ENCODE measurements at regions not wholly inside any gene's neighbourhood (a gene's known extent, or its start where the extent isn't known, plus 50 kb on each side); places are given as distances from the start of the nearest gene placed in this dataset.
"Not testable (repeated sequence)": the region's sequence is repeated elsewhere in the genome, so short reads cannot be mapped to it uniquely, and the experiment has no call there.

- DNase-seq, result no peak
These were observed 163.5 kb downstream of the CDH19 start for GRCh38 chr18:66440433-66440832.

GRCh38 chr18:66439670-66440069, 164.2 kb downstream of the CDH19 start:
- DNase-seq, result no peak

- no peak for DNase-seq
These were observed 165.0 kb downstream of the CDH19 start for GRCh38 chr18:66438711-66439536.

GRCh38 chr18:66432636-66433035, 171.3 kb downstream of the CDH19 start:
- DNase-seq, result no peak

- no peak for DNase-seq
These were observed 175.1 kb downstream of the CDH19 start for GRCh38 chr18:66428795-66429194.

GRCh38 chr18:66419400-66419799, 184.5 kb downstream of the CDH19 start:
- DNase-seq, result no peak

GRCh38 chr18:66410692-66411091, 193.2 kb downstream of the CDH19 start:
- no peak for DNase-seq

- DNase-seq, result no peak
These were observed 208.1 kb downstream of the CDH19 start for GRCh38 chr18:66395671-66396218.

GRCh38 chr18:66393463-66393862, 210.4 kb downstream of the CDH19 start:
- DNase-seq, result no peak

- DNase-seq, result no peak
These were observed 226.6 kb downstream of the CDH19 start for GRCh38 chr18:66377291-66377690.

- not testable (repeated sequence) for DNase-seq
These were observed 228.5 kb downstream of the CDH19 start for GRCh38 chr18:66375391-66375790.

GRCh38 chr18:66346833-66347588, 256.9 kb downstream of the CDH19 start:
- DNase-seq, result no peak

GRCh38 chr18:66344227-66344626, 259.7 kb downstream of the CDH19 start:
- peak; percentile 73 for DNase-seq

- DNase-seq, result no peak
These were observed 261.3 kb downstream of the CDH19 start for GRCh38 chr18:66342577-66342976.

GRCh38 chr18:66334534-66334933, 269.4 kb downstream of the CDH19 start:
- no peak for DNase-seq

GRCh38 chr18:66329716-66330115, 274.2 kb downstream of the CDH19 start:
- DNase-seq, result no peak

- no peak for DNase-seq
These were observed 275.5 kb downstream of the CDH19 start for GRCh38 chr18:66328296-66328878.

- DNase-seq, result no peak
These were observed 278.6 kb downstream of the CDH19 start for GRCh38 chr18:66325251-66325650.

- no peak for DNase-seq
These were observed 279.3 kb downstream of the CDH19 start for GRCh38 chr18:66324616-66325015.

GRCh38 chr18:66317243-66318090, 286.4 kb downstream of the CDH19 start:
- DNase-seq, result no peak

- DNase-seq, result no peak
These were observed 287.2 kb downstream of the CDH19 start for GRCh38 chr18:66316701-66317100.

GRCh38 chr18:66300141-66300540, 303.7 kb downstream of the CDH19 start:
- DNase-seq, result no peak

- DNase-seq, result no peak
These were observed 323.4 kb downstream of the CDH19 start for GRCh38 chr18:66280470-66280869.

Data from NCI-H510A (cell line).